ENCODE measurements at regions not wholly inside any gene's neighbourhood (a gene's known extent, or its start where the extent isn't known, plus 50 kb on each side); places are given as distances from the start of the nearest gene placed in this dataset.

DNA sequence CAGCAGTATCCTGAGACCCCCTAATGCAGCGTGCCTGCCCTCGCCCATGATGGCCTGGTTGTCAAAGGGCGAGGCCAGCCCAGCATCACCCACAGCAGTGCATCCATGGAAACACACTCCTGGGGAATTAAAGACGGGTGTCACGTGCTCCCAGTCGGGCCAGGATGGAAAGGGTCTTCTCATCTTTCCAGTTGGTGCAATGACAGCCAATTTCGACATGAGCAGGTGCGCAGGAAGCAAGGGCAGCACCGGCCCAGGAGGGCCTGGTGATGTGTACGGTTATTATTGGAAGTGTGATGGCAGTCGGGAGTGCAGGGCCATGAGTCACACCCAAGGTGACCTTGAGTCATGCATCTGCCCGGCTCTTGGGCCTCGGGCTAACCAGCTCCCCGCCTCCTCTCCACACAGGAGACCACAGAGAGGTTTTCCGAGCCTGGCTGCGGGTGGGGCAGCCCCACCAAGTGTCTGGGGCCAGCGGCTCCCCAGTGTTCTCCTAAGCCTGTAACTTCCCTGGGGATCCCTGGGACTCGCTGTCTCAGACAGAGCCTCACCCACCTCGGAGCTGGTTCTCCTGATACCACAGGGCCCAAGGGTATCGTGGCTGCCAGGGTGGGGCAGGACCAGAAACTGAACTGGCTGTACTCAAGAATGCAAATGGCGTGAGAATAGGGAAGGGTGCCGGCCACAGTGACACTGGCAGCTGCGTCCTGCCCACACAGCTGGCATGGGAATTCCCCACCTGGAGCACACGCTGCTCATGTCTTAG lies 119.8 kb downstream of the SIK1 start:
- no peak for DNase-seq (ENCODE audit: low read depth in 1 of 2, low spot score in 1 of 2)
- no peak for TF ChIP-seq JUND (IDR thresholded peaks at IDR 0.05; ENCODE audit: low read depth)
- in situ Hi-C loops (cut with HindIII; ENCODE audit: low pct_unique_long_range_greater_than_20kb, low sequenced_read_pairs) = no loop called here

DNA sequence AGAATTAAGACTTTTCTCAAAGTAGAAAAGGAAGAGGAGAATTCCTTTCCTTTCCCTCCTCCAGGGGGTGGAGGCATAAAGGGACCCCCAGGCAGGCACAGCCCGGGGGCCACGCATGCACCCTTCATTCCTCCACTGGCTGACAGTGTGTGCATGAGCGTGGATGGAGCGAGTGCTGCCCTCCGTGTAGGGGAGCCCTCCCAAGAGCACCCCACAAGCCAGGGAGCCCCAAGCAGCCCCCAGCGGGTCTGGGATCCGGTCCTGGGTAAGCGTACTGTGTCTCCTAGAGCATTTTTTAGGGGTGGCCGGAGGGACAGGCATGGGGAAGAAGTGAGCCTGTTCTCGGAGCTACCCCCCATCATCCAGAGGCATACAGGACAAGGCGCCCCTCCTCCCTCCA lies 120.5 kb downstream of the SIK1 start:
- in situ Hi-C loops (cut with HindIII; ENCODE audit: low pct_unique_long_range_greater_than_20kb, low sequenced_read_pairs) = no loop called here
- DNase-seq (ENCODE audit: low read depth in 1 of 2, low spot score in 1 of 2) = no peak
- TF ChIP-seq JUND (IDR thresholded peaks at IDR 0.05; ENCODE audit: low read depth) = no peak

DNA sequence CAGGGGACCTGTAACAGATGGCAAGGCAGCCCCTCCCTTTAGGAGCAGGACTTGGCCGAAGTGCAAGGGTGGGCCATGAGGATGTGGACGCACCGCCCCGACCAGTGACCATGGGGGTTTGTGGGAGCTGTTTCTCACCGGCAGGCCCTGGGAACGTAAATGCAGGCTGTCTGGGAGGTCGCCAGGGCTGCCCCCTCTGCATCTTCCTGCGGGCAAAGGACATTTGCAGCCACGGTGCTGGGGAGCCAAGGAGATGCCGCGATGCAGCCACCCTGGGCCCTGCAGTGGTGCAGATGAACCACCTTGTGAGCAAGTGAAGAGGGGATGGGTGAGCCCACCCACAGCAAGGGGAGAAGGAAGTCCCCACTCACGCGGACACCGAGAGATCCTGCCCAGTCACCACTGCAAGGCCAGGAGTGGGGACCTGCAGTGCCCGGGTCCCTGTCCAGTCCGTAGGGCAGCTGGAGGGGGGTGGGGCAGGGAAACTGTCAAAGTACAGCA lies 121.1 kb downstream of the SIK1 start:
- no peak for TF ChIP-seq JUND (IDR thresholded peaks at IDR 0.05; ENCODE audit: low read depth)
- DNase-seq (ENCODE audit: low read depth in 1 of 2, low spot score in 1 of 2) = no peak
- in situ Hi-C loops (cut with HindIII; ENCODE audit: low pct_unique_long_range_greater_than_20kb, low sequenced_read_pairs) = no loop called here

DNA sequence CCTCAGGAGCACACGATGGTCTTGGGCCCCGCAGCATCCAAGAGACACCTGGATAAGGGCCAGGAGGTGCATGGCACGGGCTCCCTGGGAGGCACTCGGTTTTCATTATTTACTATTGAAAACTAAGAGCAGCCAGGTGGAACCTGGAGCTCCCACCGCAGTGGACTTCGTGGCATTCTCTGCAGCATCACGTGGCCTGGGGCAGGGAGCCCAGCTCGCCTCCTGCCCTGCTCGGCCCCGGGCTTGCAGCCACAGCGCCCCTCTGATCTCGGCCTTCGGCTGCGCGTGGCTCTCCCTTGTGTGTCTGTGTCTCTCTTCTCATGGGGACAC lies 121.6 kb downstream of the SIK1 start:
- in situ Hi-C loops (cut with HindIII; ENCODE audit: low pct_unique_long_range_greater_than_20kb, low sequenced_read_pairs) = no loop called here
- no peak for DNase-seq (ENCODE audit: low read depth in 1 of 2, low spot score in 1 of 2)

DNA sequence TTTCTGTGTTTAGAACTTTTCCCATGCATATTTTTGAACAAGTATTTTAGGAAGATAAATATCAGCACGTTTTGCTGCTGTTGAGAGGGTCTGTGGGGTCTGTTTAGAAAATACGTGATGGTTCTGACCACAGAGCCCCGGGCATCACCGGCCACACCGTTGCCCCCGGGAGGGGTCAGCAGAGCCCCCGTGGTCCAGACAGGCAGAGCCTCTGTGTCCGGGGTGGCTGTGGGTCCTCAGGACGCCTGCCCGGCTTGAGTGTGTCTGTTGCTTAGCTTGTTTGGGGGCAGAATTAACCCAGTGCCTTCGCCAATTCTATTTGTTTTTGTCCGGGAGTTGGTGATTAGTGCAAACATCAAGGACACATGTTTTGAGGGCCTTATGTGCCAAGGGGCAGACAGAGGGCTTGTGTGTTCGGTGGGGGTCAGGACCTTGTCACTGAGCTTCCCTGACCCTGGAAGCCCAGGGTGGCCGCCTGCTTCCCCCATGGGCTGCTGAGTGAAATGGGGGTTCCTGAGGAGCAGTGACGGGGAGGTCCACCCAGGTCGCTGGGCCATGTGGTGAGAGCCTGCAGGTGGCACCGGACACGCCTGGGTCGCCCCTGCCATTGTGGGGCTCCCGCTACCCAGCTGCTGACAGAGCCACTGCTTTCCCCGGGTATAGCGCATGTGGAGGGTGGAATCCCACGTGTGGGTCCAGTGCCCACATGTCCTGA lies 122.2 kb downstream of the SIK1 start:
- no peak for DNase-seq (ENCODE audit: low read depth in 1 of 2, low spot score in 1 of 2)
- in situ Hi-C loops (cut with HindIII; ENCODE audit: low pct_unique_long_range_greater_than_20kb, low sequenced_read_pairs) = no loop called here
- no peak for TF ChIP-seq JUND (IDR thresholded peaks at IDR 0.05; ENCODE audit: low read depth)

More for the DNA sequence above, 121.6 kb downstream of the SIK1 start:
- no peak for TF ChIP-seq JUND (IDR thresholded peaks at IDR 0.05; ENCODE audit: low read depth)

DNA sequence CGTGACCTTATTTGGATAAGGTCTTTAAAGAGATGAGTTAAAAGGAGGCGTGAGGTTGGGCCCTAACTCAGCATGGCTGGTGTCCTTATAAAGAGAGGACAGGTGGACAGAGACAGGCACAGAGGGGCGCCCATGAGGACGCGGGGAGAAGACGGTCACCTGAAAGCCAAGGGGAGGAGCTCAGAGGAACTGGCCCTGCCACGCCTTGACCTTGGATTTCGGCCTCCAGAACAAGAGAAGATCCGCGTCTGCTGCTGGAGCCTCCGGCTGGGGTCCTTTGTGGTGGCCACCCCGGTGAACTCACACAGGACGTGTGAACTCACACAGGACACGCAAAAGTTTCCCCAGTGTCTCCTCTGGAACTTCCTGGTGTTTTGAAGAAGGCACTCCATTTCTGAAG lies 122.7 kb downstream of the SIK1 start:
- no peak for DNase-seq (ENCODE audit: low read depth in 1 of 2, low spot score in 1 of 2)
- TF ChIP-seq JUND (IDR thresholded peaks at IDR 0.05; ENCODE audit: low read depth) = no peak
- in situ Hi-C loops (cut with HindIII; ENCODE audit: low pct_unique_long_range_greater_than_20kb, low sequenced_read_pairs) = no loop called here

DNA sequence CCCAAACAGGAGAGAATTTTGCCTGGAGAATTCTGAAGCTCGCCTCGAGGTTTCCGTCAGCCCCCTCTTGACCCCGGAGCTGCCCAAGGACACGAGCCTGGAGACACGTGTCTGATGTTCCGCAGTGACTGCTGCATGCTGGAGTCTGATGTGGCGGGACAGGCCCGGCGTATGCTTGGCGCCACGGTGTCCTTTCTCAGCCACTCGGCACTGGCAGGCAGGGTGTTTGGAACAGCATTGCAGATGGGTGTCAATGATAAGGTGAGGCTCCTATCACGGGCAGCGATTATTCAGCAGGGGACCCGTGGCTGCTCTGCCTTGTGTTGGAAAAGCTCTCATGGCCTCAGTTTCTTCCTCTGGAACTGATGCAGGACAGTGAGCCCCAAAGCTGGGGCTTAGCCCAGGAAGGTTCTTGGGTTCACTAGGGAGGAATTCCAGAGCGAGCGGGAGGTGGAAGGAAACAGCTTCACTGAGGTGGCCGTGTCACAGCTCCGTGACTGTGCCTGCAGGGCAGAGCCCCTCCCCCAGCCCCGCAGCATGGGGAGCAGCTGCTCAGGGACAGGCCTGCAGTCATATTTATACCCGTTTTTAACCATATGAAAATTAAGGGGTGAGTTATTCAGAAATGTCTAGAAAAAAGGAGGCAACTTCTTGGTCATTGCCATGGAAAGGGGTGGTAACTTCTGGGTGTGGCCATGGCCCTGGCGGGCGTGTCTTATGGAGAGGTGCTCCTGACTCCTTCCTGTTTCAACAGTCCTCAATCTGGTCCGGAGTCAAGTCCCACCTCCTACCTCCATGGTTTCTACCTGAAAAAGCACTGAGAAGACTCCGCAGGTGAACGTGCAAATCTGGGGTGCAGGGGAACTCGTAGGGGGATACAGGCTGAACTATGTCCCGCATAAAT lies 123.4 kb downstream of the SIK1 start:
- in situ Hi-C loops (cut with HindIII; ENCODE audit: low pct_unique_long_range_greater_than_20kb, low sequenced_read_pairs) = no loop called here
- no peak for TF ChIP-seq JUND (IDR thresholded peaks at IDR 0.05; ENCODE audit: low read depth)
- DNase-seq (ENCODE audit: low read depth in 1 of 2, low spot score in 1 of 2) = no peak

DNA sequence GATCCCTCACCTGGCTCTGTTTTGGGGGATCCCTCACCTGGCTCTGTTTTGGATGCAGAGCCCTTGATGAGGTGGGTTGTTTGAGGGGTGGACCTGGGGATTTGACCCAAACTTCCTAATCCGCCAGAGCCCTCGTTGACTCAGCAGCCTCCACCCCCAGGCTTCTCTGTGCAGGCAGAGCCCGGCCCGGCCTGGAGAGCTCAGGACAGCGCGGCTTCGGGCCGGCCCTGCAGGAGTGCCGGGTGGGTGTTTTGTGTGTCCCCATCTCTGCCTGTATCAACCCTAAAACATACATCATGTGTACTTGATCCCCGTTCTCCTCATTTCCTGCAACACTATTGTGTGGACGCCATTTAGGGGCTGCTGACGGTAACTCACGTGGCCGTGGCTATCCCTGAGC lies 124.2 kb downstream of the SIK1 start:
- no peak for DNase-seq (ENCODE audit: low read depth in 1 of 2, low spot score in 1 of 2)
- in situ Hi-C loops (cut with HindIII; ENCODE audit: low pct_unique_long_range_greater_than_20kb, low sequenced_read_pairs) = no loop called here
- no peak for TF ChIP-seq JUND (IDR thresholded peaks at IDR 0.05; ENCODE audit: low read depth)

DNA sequence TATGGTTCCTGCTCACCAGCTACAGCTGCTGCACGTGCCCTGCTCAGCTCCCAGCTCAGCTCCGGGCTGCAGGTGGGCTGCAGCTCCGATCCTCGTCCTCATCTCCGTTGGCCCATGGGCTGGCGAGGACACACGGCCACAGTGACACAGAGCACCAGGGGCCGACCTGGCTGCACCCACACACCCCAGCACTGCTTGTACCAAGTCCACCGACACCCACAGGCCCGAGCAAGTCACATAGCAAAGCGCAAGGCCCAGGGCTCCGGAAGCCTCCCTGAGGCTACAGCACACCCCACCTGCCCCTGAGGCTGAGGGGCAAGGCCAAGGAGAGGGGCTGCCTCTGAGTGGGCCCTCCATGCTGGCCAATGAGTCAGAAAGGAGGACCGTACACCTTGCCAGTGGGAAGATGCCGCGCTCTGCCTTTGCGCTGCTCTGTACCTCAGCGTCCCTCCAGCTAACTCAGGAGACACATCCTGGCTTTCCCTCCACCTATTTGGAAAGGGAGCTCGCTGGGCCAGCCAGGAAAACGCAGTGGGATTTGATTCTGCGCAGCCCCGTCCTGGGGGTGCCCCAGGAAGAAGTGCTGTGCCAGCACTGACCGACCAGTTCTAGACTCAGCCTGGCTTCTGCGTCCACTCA lies 124.8 kb downstream of the SIK1 start:
- no peak for TF ChIP-seq JUND (IDR thresholded peaks at IDR 0.05; ENCODE audit: low read depth)
- no peak for DNase-seq (ENCODE audit: low read depth in 1 of 2, low spot score in 1 of 2)
- in situ Hi-C loops (cut with HindIII; ENCODE audit: low pct_unique_long_range_greater_than_20kb, low sequenced_read_pairs) = no loop called here

DNA sequence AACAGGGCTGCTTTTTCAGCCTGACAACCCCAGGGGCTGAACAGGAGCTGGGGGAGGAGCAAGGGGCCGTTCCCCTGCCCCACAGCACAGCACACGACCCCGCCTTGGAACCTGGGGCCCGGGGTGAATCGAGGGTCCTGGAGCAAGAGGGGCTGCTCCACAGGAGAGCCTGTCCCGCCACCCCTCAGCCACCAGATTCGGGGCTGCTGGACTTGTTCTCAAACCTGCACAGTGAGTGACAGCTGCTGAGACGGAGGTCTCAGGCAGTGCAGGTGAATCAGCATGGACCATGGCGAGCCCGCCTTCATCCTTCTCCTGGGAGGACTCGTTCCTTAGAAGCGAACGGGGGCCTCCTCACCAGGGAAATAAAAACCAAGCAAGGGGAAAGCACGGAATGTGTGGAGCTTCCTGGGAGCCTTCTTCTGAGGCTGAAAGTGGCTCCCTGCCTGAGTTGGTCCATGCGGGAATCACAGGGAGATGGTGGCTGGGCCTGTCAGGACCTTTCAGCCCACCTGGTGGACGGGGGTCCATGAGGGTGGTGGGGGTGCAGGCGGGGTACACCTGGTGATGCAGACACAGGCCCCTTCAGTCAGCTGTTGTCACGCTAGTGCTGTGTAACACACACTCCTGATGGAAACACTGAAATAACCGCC lies 125.4 kb downstream of the SIK1 start:
- in situ Hi-C loops (cut with HindIII; ENCODE audit: low pct_unique_long_range_greater_than_20kb, low sequenced_read_pairs) = no loop called here
- no peak for DNase-seq (ENCODE audit: low read depth in 1 of 2, low spot score in 1 of 2)
- TF ChIP-seq JUND (IDR thresholded peaks at IDR 0.05; ENCODE audit: low read depth) = no peak

DNA sequence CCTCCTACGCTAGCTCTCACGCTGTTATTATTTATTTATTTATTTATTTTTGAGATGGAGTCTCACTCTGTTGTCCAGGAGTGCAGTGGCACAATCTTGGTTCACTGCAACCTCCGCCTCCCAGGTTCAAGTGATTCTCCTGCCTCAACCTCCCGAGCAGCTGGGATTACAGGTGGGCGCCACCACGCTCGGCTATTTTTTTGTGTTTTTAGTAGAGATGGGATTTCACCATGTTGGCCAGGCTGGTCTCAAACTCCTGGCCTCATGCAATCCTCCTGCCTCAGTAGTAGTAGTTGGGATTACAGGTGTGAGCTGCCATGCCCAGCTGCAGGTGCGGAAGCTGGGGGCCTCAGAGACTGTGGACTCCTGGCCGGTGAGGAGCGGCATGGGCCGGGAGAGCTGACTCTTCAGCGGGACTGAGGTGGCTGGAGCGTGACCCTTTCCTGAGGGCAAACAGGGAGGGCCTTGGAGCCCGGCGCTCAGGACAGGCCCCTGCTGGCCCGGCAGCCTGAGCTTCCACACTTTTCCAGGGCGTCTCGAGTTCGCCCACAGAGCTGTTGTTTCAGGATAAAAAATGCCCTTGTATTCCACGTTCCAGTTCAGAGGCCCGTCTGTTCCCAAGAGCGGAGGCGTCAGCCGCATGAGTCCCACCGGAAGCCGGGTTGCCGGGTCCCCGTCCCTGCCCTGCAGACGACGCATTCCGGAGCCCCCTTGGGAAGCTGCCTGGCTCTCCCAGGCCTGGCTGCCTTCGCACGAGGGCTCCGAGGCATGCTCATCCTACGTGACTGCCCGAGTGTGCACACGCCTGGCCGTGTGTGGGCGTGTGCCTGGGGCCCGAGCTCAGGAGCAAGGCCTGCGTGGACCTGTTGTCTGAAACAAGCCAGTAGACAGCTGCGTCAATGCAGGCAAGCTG lies 126.2 kb downstream of the SIK1 start:
- in situ Hi-C loops (cut with HindIII; ENCODE audit: low pct_unique_long_range_greater_than_20kb, low sequenced_read_pairs) = no loop called here
- DNase-seq (ENCODE audit: low read depth in 1 of 2, low spot score in 1 of 2) = no peak
- no peak for TF ChIP-seq JUND (IDR thresholded peaks at IDR 0.05; ENCODE audit: low read depth)

Data from T47D (cell line).